ENCODE measurements at regions not wholly inside any gene's neighbourhood (a gene's known extent, or its start where the extent isn't known, plus 50 kb on each side); places are given as distances from the start of the nearest gene placed in this dataset.

DNA sequence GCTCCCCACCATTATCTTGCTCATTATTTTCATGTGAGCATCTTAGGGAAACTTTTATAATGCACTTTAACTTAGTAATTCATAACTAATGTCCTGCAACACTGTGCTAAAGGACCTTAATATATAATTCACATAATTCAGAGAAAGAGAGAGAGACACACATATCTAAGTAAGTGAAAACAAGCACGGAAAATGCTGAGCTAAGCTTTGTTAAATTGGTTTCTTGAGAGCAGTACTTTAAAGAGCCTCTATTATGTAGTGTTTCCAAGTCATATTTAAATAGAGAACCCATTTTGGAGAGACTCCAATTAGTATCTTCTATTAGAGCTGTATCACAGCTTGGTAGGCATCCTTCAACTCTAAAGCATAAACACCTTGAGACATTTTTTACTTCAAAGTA, 354.1 kb upstream of the SOX14 start:
- no peak for TF ChIP-seq CTCF (IDR thresholded peaks at IDR 0.05; ENCODE audit: low read depth, low read length, poor library complexity, severe bottlenecking)
- TF ChIP-seq EZH2phosphoT487 (IDR thresholded peaks at IDR 0.05; ENCODE audit: borderline replicate concordance, low read length) = no peak

All from DOHH2 (cell line).